CD4-positive, alpha-beta T cell treated with Interleukin-10 for 1 hour (primary cell): ENCODE measurements at regions not wholly inside any gene's neighbourhood (a gene's known extent, or its start where the extent isn't known, plus 50 kb on each side); places are given as distances from the start of the nearest gene placed in this dataset.
A peak's percentile ranks its signal among the peaks of the same experiment; 100 is the strongest.
"Not testable (repeated sequence)": the region's sequence is repeated elsewhere in the genome, so short reads cannot be mapped to it uniquely, and the experiment has no call there.

ENCODE experiments used
- DNase-seq: peaks from one replicate; pipeline ENCODE4 v3.0.0-alpha.2; 2020

GRCh38 chr12:111150360-111150759 is 218.5 kb downstream of the PHETA1 start:
- DNase-seq: no peak

GRCh38 chr12:111149299-111149698 is 219.6 kb downstream of the PHETA1 start:
- no peak for DNase-seq

- DNase-seq: no peak
These were observed 220.9 kb downstream of the PHETA1 start for GRCh38 chr12:111148005-111148404.

GRCh38 chr12:111143271-111143670 is 222.9 kb upstream of the MYL2 start:
- no peak for DNase-seq

- no peak for DNase-seq
These were observed 220.8 kb upstream of the MYL2 start for GRCh38 chr12:111141205-111141604.

GRCh38 chr12:111138016-111138415 is 217.6 kb upstream of the MYL2 start:
- no peak for DNase-seq

GRCh38 chr12:111135293-111135832 is 215.0 kb upstream of the MYL2 start:
- no peak for DNase-seq

- DNase-seq: no peak
These were observed 210.0 kb upstream of the MYL2 start for GRCh38 chr12:111130336-111130735.

GRCh38 chr12:111129149-111129767 is 208.9 kb upstream of the MYL2 start:
- DNase-seq: no peak

- peak; percentile 9 for DNase-seq
These were observed 206.0 kb upstream of the MYL2 start for GRCh38 chr12:111126331-111126730.

- DNase-seq: no peak
These were observed 203.8 kb upstream of the MYL2 start for GRCh38 chr12:111124183-111124582.

- no peak for DNase-seq
These were observed 203.0 kb upstream of the MYL2 start for GRCh38 chr12:111123390-111123789.

GRCh38 chr12:111122458-111122878 is 202.1 kb upstream of the MYL2 start:
- DNase-seq: no peak

- DNase-seq: no peak
These were observed 201.5 kb upstream of the MYL2 start for GRCh38 chr12:111121840-111122239.

GRCh38 chr12:111120578-111120977 is 200.2 kb upstream of the MYL2 start:
- DNase-seq: no peak

GRCh38 chr12:111117017-111117416 is 196.6 kb upstream of the MYL2 start:
- no peak for DNase-seq

GRCh38 chr12:111113313-111113712 is 192.9 kb upstream of the MYL2 start:
- not testable (repeated sequence) for DNase-seq

GRCh38 chr12:111112311-111113098 is 192.1 kb upstream of the MYL2 start:
- DNase-seq: no peak

GRCh38 chr12:111111681-111112080 is 191.3 kb upstream of the MYL2 start:
- no peak for DNase-seq

- no peak for DNase-seq
These were observed 190.2 kb upstream of the MYL2 start for GRCh38 chr12:111110556-111110955.

- DNase-seq: no peak
These were observed 188.3 kb upstream of the MYL2 start for GRCh38 chr12:111108726-111109125.

- DNase-seq: no peak
These were observed 187.2 kb upstream of the MYL2 start for GRCh38 chr12:111107392-111108178.

- DNase-seq: no peak
These were observed 184.9 kb upstream of the MYL2 start for GRCh38 chr12:111105294-111105693.
